ENCODE measurements at regions not wholly inside any gene's neighbourhood (a gene's known extent, or its start where the extent isn't known, plus 50 kb on each side); places are given as distances from the start of the nearest gene placed in this dataset.

- TF ChIP-seq CTCF (IDR thresholded peaks at IDR 0.05) (no peak), POLR2A (IDR thresholded peaks at IDR 0.05) (no peak), POLR2AphosphoS5 (IDR thresholded peaks at IDR 0.05) (no peak)
These were observed 235.1 kb upstream of the CFAP20DC start for GRCh38 chr3:59284926-59285325.
